ENCODE measurements at regions not wholly inside any gene's neighbourhood (a gene's known extent, or its start where the extent isn't known, plus 50 kb on each side); places are given as distances from the start of the nearest gene placed in this dataset.

- TF ChIP-seq CTCF (conservative IDR thresholded peaks at IDR 0.05; ENCODE audit: low read depth, low read length): no peak
- no peak for TF ChIP-seq POLR2A (IDR thresholded peaks at IDR 0.05; ENCODE audit: low read depth, low read length)
- TF ChIP-seq CEBPB (IDR thresholded peaks at IDR 0.05; ENCODE audit: low read depth, low read length): no peak
- TF ChIP-seq RFX5 (IDR thresholded peaks at IDR 0.05; ENCODE audit: low read depth, low read length): no peak
- no peak for TF ChIP-seq MXI1 (IDR thresholded peaks at IDR 0.05; ENCODE audit: borderline replicate concordance, low read depth, low read length)
- TF ChIP-seq USF2 (IDR thresholded peaks at IDR 0.05; ENCODE audit: low read depth, low read length): no peak
- TF ChIP-seq MAZ (IDR thresholded peaks at IDR 0.05; ENCODE audit: borderline replicate concordance, low read depth, low read length): no peak
- no peak for TF ChIP-seq FOS (IDR thresholded peaks at IDR 0.05; ENCODE audit: low read depth, low read length)
- no peak for TF ChIP-seq MAFK (IDR thresholded peaks at IDR 0.05; ENCODE audit: low read depth, low read length)
- TF ChIP-seq RAD21 (IDR thresholded peaks at IDR 0.05; ENCODE audit: low read length): no peak
- TF ChIP-seq ELK1 (IDR thresholded peaks at IDR 0.05; ENCODE audit: borderline replicate concordance, low read depth, low read length): no peak
- TF ChIP-seq RCOR1 (IDR thresholded peaks at IDR 0.05; ENCODE audit: insufficient replicate concordance, low read length): no peak
- no peak for TF ChIP-seq NFE2L2 (IDR thresholded peaks at IDR 0.05; ENCODE audit: low read depth, low read length)
These were observed 352.7 kb downstream of the AEBP2 start for GRCh38 chr12:19792028-19792427.
